A549 (cell line): ENCODE measurements at regions not wholly inside any gene's neighbourhood (a gene's known extent, or its start where the extent isn't known, plus 50 kb on each side); places are given as distances from the start of the nearest gene placed in this dataset.
A peak's percentile ranks its signal among the peaks of the same experiment; 100 is the strongest.

Source experiments
- ATAC-seq, 2 experiments: fragments of 200-7000 bp in 1 of 2; fragments of >200 bp in 1 of 2; cut with Nextera tagmentation in 1 of 2; cut with Tn5 transposase in 1 of 2; 3 replicates each; pipeline versions ENCODE4 v1.8.0 to v1.9.1; 2018 to 2020; ENCODE audit warnings: mild to moderate bottlenecking in 1 of 2, moderate library complexity in 1 of 2
- CTCF ChIA-PET: fragments of 300-600 bp; sonication (Branson Sonifier 250); formaldehyde crosslinking; extraction: SDS; loops from one replicate; lab custom pipeline; 2021; ENCODE audit warnings: antibody characterized with exemption, inconsistent platforms; lab: Yijun Ruan, JAX
- POLR2A ChIA-PET: fragments of 350-600 bp; formaldehyde crosslinking; extraction: SDS; loops from one replicate; lab custom pipeline; 2021; ENCODE audit warnings: antibody characterized with exemption, inconsistent platforms; lab: Yijun Ruan, JAX
- DNase-seq, 2 experiments: peaks; one replicate each; pipeline versions ENCODE4 v3.0.0 to v3.0.0-alpha.2; 2011 to 2016; ENCODE audit warnings: low read depth in 1 of 2, low spot score in 1 of 2
- FAIRE-seq: peaks from 2 replicates; lab custom pipeline; 2011; peaks lifted over from hg19 to GRCh38; lab: Jason Lieb, UNC
- H3K27ac ChIP-seq, 2 experiments: fragments of >200 bp; sonication (Bioruptor Twin); formaldehyde crosslinking; 3 replicates each; pipeline ENCODE4 v1.5.1; 2016 to 2017
- H3K4me1 ChIP-seq: fragments of >200 bp; sonication (Bioruptor Twin); formaldehyde crosslinking; 3 replicates; pipeline ENCODE4 v1.6.1; 2016
- H3K4me2 ChIP-seq: fragments of >200 bp; sonication (Bioruptor Twin); formaldehyde crosslinking; 3 replicates; pipeline ENCODE4 v1.6.1; 2016
- H3K4me3 ChIP-seq: fragments of >200 bp; sonication (Bioruptor Twin); formaldehyde crosslinking; 3 replicates; pipeline ENCODE4 v1.5.1; 2016
- H3K9me3 ChIP-seq: fragments of >200 bp; sonication (Bioruptor Twin); formaldehyde crosslinking; 3 replicates; pipeline ENCODE4 v1.6.1; 2016
- CEBPB ChIP-seq, 2 experiments: fragments of >200 bp in 1 of 2; sonication (Bioruptor Twin) in 1 of 2; formaldehyde crosslinking in 1 of 2; IDR thresholded peaks; 2 replicates each; pipeline ENCODE4 v1.6.1; 2012 to 2016
- CHD4 ChIP-seq: fragments of 200-600 bp; sonication (generic); IDR thresholded peaks from 2 replicates; pipeline ENCODE4 v1.6.1; 2016; ENCODE audit warnings: antibody characterized with exemption, mild to moderate bottlenecking, borderline replicate concordance
- EHMT2 ChIP-seq: fragments of 200-600 bp; sonication (generic); IDR thresholded peaks from 2 replicates; pipeline ENCODE4 v1.6.1; 2016; ENCODE audit warnings: antibody characterized with exemption, low read depth, mild to moderate bottlenecking, moderate library complexity
- EP300 ChIP-seq, 2 experiments: fragments of >200 bp; sonication (Bioruptor Twin); formaldehyde crosslinking; IDR thresholded peaks; 2 replicates in 1 of 2; 3 replicates in 1 of 2; pipeline ENCODE4 v1.6.1; 2016 to 2017
- GATA3 ChIP-seq: IDR thresholded peaks from 2 replicates; pipeline ENCODE4 v1.6.1; 2012; ENCODE audit warnings: borderline replicate concordance
- HEYL ChIP-seq: fragments of 250-450 bp; sonication (Bioruptor Pico); IDR thresholded peaks from 2 replicates; pipeline ENCODE4 v1.8.0; 2021; ENCODE audit warnings: mild to moderate bottlenecking, moderate library complexity
- HMGXB4 ChIP-seq: fragments of 250-450 bp; sonication (Bioruptor Pico); IDR thresholded peaks from 2 replicates; pipeline ENCODE4 v1.5.0; 2021; ENCODE audit warnings: mild to moderate bottlenecking, moderate library complexity, borderline replicate concordance
- HOXB13 ChIP-seq: fragments of 250-450 bp; sonication (Bioruptor Pico); IDR thresholded peaks from 2 replicates; pipeline ENCODE4 v1.5.0; 2020; ENCODE audit warnings: low read depth, mild to moderate bottlenecking, moderate library complexity
- HOXB5 ChIP-seq: fragments of 250-450 bp; sonication (Bioruptor Pico); IDR thresholded peaks from 2 replicates; pipeline ENCODE4 v1.5.0; 2020; ENCODE audit warnings: mild to moderate bottlenecking, moderate library complexity
- JUN ChIP-seq, 2 experiments: fragments of >200 bp; sonication (Bioruptor Twin); formaldehyde crosslinking; IDR thresholded peaks; 2 replicates in 1 of 2; 3 replicates in 1 of 2; pipeline ENCODE4 v1.6.1; 2016 to 2017
- KDM5A ChIP-seq: fragments of 200-600 bp; sonication (generic); IDR thresholded peaks from 2 replicates; pipeline ENCODE4 v1.6.1; 2016; ENCODE audit warnings: antibody characterized with exemption, mild to moderate bottlenecking
- MAZ ChIP-seq: fragments of 150-350 bp; IDR thresholded peaks from 2 replicates; pipeline ENCODE4 v1.6.1; 2014; ENCODE audit warnings: antibody characterized with exemption, low read depth, low read length, borderline replicate concordance
- NFE2L2 ChIP-seq: fragments of 150-350 bp; conservative IDR thresholded peaks from 2 replicates; pipeline ENCODE4 v1.6.1; 2014; ENCODE audit warnings: low read length
- PHF8 ChIP-seq: fragments of 200-600 bp; sonication (generic); IDR thresholded peaks from 2 replicates; pipeline ENCODE4 v1.6.1; 2016; ENCODE audit warnings: low read depth, mild to moderate bottlenecking, antibody characterized with exemption, moderate library complexity, borderline replicate concordance
- POLR2A ChIP-seq: IDR thresholded peaks from 2 replicates; pipeline ENCODE4 v1.6.1; 2012; ENCODE audit warnings: mild to moderate bottlenecking, low read length
- RAD21 ChIP-seq, 2 experiments: fragments of >200 bp in 1 of 2; sonication (Bioruptor Twin) in 1 of 2; formaldehyde crosslinking in 1 of 2; IDR thresholded peaks in 1 of 2; conservative IDR thresholded peaks in 1 of 2; 2 replicates in 1 of 2; 3 replicates in 1 of 2; pipeline ENCODE4 v1.6.1; 2012 to 2018; ENCODE audit warnings: inconsistent platforms in 1 of 2
- RARB ChIP-seq: fragments of 250-450 bp; sonication (Bioruptor Pico); IDR thresholded peaks from 2 replicates; pipeline ENCODE4 v1.8.0; 2021; ENCODE audit warnings: mild to moderate bottlenecking, moderate library complexity
- SMC3 ChIP-seq: fragments of >200 bp; sonication (Bioruptor Twin); formaldehyde crosslinking; IDR thresholded peaks from 3 replicates; pipeline ENCODE4 v1.6.1; 2018; ENCODE audit warnings: inconsistent platforms
- TFCP2L1 ChIP-seq: fragments of 250-450 bp; sonication (Bioruptor Pico); IDR thresholded peaks from 2 replicates; pipeline ENCODE4 v1.5.0; 2021; ENCODE audit warnings: mild to moderate bottlenecking
- ZC3H11A ChIP-seq: fragments of 450-650 bp; IDR thresholded peaks from 2 replicates; pipeline ENCODE4 v1.6.1; 2014; ENCODE audit warnings: antibody characterized with exemption, mild to moderate bottlenecking
- ZNF302 ChIP-seq: fragments of 250-450 bp; sonication (Bioruptor Pico); IDR thresholded peaks from 2 replicates; pipeline ENCODE4 v1.9.0; 2021; ENCODE audit warnings: inconsistent platforms, mild to moderate bottlenecking, moderate library complexity
- WGBS: methylation state at CpG from one replicate; pipeline ENCODE4 v1.1.6; 2017; ENCODE audit errors: missing lambda C conversion rate; 5-methylcytosine and 5-hydroxymethylcytosine counted together
- TF ChIP-seq, protein P1 (sequence below): fragments of >200 bp; sonication (Bioruptor Twin); formaldehyde crosslinking; IDR thresholded peaks from 3 replicates; pipeline ENCODE4 v1.6.1; 2016
- TF ChIP-seq, protein P2 (sequence below): IDR thresholded peaks from 2 replicates; pipeline ENCODE4 v1.6.1; 2012; ENCODE audit warnings: low read depth, borderline replicate concordance
- TF ChIP-seq, protein P3 (sequence below): fragments of 200-600 bp; sonication (generic); IDR thresholded peaks from 2 replicates; pipeline ENCODE4 v1.6.1; 2016; ENCODE audit warnings: antibody characterized with exemption, mild to moderate bottlenecking, moderate library complexity

GRCh38 chr14:38973083-38973700 is 129.8 kb downstream of the SEC23A start:
- Histone ChIP-seq H3K4me2 (no peak overlapping the region), H3K9me3 (no peaks in the 10 kb centered on the region), H3K4me3 (no peak overlapping the region), H3K27ac (no peak overlapping the region), H3K4me1 (no peaks in the 10 kb centered on the region)
- ATAC-seq (no peak; a peak in 1 of 6 replicates), DNase-seq (no peak), FAIRE-seq (no peak)
- 26% methylated on average over 2 of the region's 2 CpGs for WGBS
- ChIA-PET POLR2A (no interaction called here), CTCF (interaction anchor here (0.6 kb wide), 1 partner anchor 9 kb away, joined by 3 read pairs; no protein-coding TSS in a partner anchor)
- TF ChIP-seq EP300 (IDR thresholded peaks at IDR 0.05) (no peak), HOXB5 (no peak), HOXB13 (no peak), RARB (CRISPR knock-in tag) (no peak), TFCP2L1 (CRISPR knock-in tag) (no peak), CHD4 (no peak), POLR2A (no peak), ZC3H11A (no peak), CEBPB (IDR thresholded peaks at IDR 0.05) (no peak)

- ChIA-PET POLR2A (no interaction called here), CTCF (interaction anchor here (1.2 kb wide), 1 partner anchor 9 kb away, joined by 3 read pairs; no protein-coding TSS in a partner anchor)
Measured at GRCh38 chr14:38972511-38972910, 130.5 kb downstream of the SEC23A start.

DNA sequence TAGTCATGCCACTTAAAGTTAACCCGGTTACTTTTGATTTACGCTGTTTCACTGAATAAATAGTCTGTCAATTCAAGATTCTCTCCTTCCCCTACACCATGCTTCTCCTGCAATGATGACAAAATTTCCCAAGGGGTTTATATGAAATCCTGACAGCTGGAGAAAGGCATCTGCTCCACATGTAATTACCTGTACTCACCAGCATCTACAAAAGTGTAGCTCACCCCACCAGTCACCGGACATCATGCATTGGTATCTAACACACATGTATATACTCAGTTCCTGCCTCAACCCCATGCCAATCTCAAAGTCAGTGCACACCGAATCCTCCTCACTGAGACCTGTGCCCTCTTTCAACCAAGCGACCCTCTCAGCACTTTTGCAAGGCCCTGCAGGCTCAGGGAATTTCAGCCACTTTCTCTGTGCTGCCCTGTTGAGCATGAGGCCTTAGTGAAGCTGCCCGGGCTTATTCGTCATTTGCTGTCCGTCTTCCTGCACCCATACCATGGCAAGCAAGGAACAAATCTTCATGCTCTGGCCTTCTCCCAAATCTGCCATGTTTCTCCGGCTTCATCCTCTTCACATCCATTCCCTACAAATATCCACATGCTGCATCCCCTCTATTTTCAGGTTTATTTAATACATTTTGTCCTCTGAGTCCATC is 131.6 kb downstream of the SEC23A start:
- ChIA-PET POLR2A (no interaction called here), CTCF (interaction anchor here (0.6 to 1.2 kb wide), 2 partner anchors 10 to 363 kb away, joined by 3 read pairs; no protein-coding TSS in a partner anchor)
- DNase-seq (no peak), FAIRE-seq (no peak)
- Histone ChIP-seq H3K4me3 (no peak overlapping the region), H3K4me1 (no peaks in the 10 kb centered on the region), H3K4me2 (no peak overlapping the region)
- TF ChIP-seq RAD21 (conservative IDR thresholded peaks at IDR 0.05 in 1 of 2, IDR thresholded peaks at IDR 0.05 in 1 of 2) (no peak), JUN (IDR thresholded peaks at IDR 0.05) (no peak), PHF8 (no peak), GATA3 (no peak), RARB (CRISPR knock-in tag) (no peak), EHMT2 (no peak), ZC3H11A (no peak), MAZ (no peak), HOXB13 (no peak), HMGXB4 (no peak), ZNF302 (no peak), KDM5A (no peak), SMC3 (no peak), NFE2L2 (no peak), HEYL (CRISPR knock-in tag) (no peak)
- TF ChIP-seq, protein P1, sequence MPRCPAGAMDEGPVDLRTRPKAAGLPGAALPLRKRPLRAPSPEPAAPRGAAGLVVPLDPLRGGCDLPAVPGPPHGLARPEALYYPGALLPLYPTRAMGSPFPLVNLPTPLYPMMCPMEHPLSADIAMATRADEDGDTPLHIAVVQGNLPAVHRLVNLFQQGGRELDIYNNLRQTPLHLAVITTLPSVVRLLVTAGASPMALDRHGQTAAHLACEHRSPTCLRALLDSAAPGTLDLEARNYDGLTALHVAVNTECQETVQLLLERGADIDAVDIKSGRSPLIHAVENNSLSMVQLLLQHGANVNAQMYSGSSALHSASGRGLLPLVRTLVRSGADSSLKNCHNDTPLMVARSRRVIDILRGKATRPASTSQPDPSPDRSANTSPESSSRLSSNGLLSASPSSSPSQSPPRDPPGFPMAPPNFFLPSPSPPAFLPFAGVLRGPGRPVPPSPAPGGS, result no peak
- TF ChIP-seq, protein P2, sequence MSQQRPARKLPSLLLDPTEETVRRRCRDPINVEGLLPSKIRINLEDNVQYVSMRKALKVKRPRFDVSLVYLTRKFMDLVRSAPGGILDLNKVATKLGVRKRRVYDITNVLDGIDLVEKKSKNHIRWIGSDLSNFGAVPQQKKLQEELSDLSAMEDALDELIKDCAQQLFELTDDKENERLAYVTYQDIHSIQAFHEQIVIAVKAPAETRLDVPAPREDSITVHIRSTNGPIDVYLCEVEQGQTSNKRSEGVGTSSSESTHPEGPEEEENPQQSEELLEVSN, result no peak
- TF ChIP-seq, protein P3, sequence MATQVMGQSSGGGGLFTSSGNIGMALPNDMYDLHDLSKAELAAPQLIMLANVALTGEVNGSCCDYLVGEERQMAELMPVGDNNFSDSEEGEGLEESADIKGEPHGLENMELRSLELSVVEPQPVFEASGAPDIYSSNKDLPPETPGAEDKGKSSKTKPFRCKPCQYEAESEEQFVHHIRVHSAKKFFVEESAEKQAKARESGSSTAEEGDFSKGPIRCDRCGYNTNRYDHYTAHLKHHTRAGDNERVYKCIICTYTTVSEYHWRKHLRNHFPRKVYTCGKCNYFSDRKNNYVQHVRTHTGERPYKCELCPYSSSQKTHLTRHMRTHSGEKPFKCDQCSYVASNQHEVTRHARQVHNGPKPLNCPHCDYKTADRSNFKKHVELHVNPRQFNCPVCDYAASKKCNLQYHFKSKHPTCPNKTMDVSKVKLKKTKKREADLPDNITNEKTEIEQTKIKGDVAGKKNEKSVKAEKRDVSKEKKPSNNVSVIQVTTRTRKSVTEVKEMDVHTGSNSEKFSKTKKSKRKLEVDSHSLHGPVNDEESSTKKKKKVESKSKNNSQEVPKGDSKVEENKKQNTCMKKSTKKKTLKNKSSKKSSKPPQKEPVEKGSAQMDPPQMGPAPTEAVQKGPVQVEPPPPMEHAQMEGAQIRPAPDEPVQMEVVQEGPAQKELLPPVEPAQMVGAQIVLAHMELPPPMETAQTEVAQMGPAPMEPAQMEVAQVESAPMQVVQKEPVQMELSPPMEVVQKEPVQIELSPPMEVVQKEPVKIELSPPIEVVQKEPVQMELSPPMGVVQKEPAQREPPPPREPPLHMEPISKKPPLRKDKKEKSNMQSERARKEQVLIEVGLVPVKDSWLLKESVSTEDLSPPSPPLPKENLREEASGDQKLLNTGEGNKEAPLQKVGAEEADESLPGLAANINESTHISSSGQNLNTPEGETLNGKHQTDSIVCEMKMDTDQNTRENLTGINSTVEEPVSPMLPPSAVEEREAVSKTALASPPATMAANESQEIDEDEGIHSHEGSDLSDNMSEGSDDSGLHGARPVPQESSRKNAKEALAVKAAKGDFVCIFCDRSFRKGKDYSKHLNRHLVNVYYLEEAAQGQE, result no peak
- TF ChIP-seq, all 56 proteins: peak for 0
- H3K27ac ChIP-seq, result no peak overlapping the region
- no peaks in the 10 kb centered on the region for H3K9me3 ChIP-seq
- ATAC-seq, result peak; percentile 64; a peak in 5 of 6 replicates
- 63% methylated on average over 9 of the region's 9 CpGs for WGBS

More at GRCh38 chr14:38972511-38972910, 130.5 kb downstream of the SEC23A start:
- TF ChIP-seq RAD21 (conservative IDR thresholded peaks at IDR 0.05 in 1 of 2, IDR thresholded peaks at IDR 0.05 in 1 of 2), result no peak
- DNase-seq (no peak), ATAC-seq (no peak), FAIRE-seq (no peak)
- no peaks in the 10 kb centered on the region for H3K9me3 ChIP-seq
- no peaks in the 10 kb centered on the region for H3K4me1 ChIP-seq
- no peak overlapping the region for H3K4me3 ChIP-seq
- H3K27ac ChIP-seq, result no peak overlapping the region
- WGBS, result 81% methylated on average over 3 of the region's 3 CpGs
- H3K4me2 ChIP-seq, result no peak overlapping the region
